Activated CD8-positive, alpha-beta memory T cell treated with anti-CD3 and anti-CD28 coated beads for 4 hours (primary cell): ENCODE measurements at regions not wholly inside any gene's neighbourhood (a gene's known extent, or its start where the extent isn't known, plus 50 kb on each side); places are given as distances from the start of the nearest gene placed in this dataset.
A peak's percentile ranks its signal among the peaks of the same experiment; 100 is the strongest.
"Not testable (repeated sequence)": the region's sequence is repeated elsewhere in the genome, so short reads cannot be mapped to it uniquely, and the experiment has no call there.

Experiments
- DNase-seq, 2 donors: peaks; one replicate each; pipeline ENCODE4 v3.0.0-alpha.2; 2020; ENCODE audit warnings: low read depth in 2 of 2

DNA sequence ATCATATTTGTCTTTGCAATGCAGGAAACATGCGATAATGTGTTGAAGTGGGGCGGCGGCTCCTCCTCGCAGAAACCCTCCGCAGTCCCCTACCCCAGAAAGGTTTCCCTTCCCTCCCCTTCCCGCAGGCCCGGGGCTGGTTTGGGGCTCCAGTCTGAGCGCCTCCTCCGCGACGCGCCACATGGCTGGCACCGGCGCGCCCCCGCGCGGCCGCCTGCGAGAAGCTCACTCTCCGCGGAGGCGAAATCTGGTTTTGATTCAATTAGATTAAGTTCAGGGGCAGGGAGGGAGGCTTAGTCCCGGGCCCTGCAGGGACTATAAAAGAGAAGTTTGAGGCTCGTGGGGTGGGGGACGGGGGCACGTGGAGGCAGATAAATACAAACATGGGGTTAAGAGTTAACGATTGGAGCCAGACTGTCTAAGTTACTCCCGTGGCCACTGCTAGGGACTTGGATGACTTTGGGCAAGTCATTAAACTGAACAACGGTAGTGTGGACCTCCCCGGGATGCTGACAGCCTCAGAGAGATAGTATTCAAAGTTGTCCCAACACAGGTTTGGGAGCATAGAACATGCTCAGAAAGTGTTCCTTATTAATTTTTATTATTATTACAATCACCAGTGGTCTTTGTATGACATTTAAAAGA, 69.4 kb downstream of the MSX2 start:
- peak in 1 of 2 donors; percentile 5 for DNase-seq

DNA sequence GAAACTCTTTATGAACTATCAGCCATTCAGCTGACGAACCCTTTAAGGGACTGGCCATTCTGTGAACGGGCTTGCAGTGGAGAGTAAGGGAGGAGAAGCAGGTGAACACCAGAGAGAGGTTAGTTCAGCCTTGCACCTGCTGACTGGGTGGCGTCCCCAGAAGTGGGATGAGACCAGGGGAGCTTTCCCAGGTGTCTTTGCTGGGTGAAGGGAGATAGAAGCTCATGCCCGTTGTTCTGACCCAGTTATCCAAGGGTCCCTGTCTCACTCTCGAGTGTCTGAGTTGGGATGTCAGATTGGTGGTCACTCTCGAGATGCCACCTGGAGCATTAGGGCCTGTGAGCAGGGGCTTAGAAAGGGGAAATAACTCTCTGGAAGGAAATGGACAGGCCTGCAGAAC, 68.7 kb downstream of the MSX2 start:
- DNase-seq = no peak

DNA sequence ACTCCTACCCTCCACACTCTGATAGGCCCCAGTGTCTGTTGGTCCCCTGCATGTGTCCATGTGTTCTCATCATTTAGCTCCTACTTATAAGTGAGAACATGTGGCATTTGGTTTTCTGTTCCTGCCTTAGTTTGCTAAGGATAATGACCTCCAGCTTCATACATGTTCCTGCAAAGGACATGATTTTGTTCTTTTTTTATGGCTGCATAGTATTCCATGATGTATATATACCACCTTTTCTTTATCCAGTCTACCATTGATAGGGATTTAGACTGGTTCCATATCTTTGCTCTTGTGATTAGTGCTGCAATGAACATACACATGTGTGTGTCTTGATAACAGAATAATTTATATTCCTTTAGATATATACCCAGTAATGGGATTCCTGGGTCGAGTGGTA, 67.9 kb downstream of the MSX2 start:
- not testable (repeated sequence) for DNase-seq

DNA sequence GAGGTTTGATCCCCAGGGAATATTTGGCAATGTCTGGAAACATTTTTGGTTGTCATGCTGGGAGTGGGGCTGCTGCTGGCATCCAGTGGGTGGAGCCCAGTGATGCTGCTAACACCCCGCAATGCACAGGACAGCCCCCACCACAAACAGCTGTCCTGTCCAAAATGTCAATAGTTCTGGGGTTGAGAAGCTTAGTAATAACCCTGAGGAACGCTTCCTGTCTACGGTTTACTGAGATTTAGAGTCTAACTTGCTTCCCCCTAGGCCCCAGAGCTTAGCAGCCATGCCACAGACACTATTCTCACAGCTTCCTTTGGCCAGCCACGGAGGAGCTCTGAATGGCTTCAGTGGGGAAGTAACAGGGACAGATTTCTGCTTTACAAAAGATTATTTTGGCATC, 66.5 kb downstream of the MSX2 start:
- no peak for DNase-seq

DNA sequence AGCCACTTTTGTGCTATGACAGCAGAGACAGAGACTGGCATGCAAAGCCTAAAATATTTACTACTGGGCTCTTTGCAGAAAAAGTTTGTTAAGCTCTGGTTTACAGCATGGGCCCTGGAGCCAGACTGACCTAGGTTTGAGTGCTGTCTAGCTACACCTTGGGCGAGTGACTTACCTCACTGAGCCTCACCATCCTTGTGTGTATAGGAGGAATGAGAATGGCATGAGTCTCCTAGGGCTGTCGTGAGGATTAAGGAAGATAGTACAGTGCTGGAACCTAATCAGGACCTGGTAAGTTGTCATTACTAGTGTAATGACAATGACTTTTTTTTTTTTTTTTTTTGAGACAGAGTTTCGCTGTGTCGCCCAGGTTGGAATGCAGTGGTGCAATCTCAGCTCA, 65.2 kb downstream of the MSX2 start:
- DNase-seq = no peak

DNA sequence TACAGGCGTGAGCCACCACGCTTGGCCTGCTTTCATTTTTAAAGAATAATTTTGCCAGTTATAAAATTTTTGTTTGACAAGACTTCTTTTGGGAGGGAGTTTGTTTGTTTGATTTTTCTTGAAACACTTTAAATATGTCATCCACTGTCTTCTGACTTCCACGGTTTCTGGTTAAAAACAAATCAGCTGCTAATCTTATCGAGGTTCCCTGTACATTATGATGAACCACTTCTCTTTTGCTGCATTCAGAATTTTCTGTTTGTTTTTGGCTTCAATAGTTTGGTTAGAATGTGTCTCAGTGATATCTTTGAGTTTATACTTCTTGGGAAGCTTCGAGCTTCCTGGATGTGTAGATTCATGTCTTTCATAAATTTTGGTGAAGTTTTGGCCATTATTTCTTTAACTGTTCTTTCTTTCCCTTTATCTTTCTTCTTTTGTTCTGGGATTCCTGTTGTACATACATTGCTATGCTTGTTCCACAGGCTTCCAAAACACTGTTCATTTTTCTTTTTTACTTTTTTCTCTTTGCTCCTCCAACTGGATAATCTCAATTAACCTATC, 60.8 kb downstream of the MSX2 start:
- no peak for DNase-seq
